H1 (cell line): ENCODE measurements at regions not wholly inside any gene's neighbourhood (a gene's known extent, or its start where the extent isn't known, plus 50 kb on each side); places are given as distances from the start of the nearest gene placed in this dataset.

Experiments
- CTCF ChIA-PET: fragments of 300-600 bp; sonication (Branson Sonifier 250); formaldehyde crosslinking; loops from one replicate; lab custom pipeline; 2021; ENCODE audit not compliant: partially characterized antibody; lab: Charles Lee
- POLR2A ChIA-PET: fragments of 300-600 bp; sonication (Branson Sonifier 250); formaldehyde crosslinking; loops from one replicate; lab custom pipeline; 2021; ENCODE audit warnings: inconsistent platforms; ENCODE audit not compliant: partially characterized antibody; lab: Charles Lee
- DNase-seq, 2 experiments: peaks; one replicate each; pipeline versions ENCODE4 v3.0.0 to v3.0.0-alpha.2; 2010 to 2022; ENCODE audit warnings: low spot score in 2 of 2, low read depth in 1 of 2, mixed read lengths in 1 of 2
- FAIRE-seq: peaks from 2 replicates; lab custom pipeline; 2011; peaks lifted over from hg19 to GRCh38; lab: Jason Lieb, UNC
- H2AFZ ChIP-seq: 2 replicates; pipeline ENCODE4 v1.8.1; 2012; ENCODE audit warnings: low read length, inconsistent platforms
- H2AK5ac ChIP-seq: 2 replicates; pipeline ENCODE4 v1.6.1; 2013; ENCODE audit warnings: low read depth, low read length
- H2BK120ac ChIP-seq: replicated peaks from 2 replicates; pipeline ENCODE3; 2013; ENCODE audit warnings: low read depth, low read length, inconsistent platforms
- H2BK12ac ChIP-seq: 2 replicates; pipeline ENCODE4 v1.6.1; 2013; ENCODE audit warnings: low read depth, low read length
- H2BK15ac ChIP-seq: 2 replicates; pipeline ENCODE4 v1.6.1; 2013; ENCODE audit warnings: low read length
- H2BK20ac ChIP-seq: 2 replicates; pipeline ENCODE4 v1.6.1; 2013; ENCODE audit warnings: low read length
- H2BK5ac ChIP-seq: 2 replicates; pipeline ENCODE4 v1.6.1; 2013; ENCODE audit warnings: low read depth, low read length
- H3K14ac ChIP-seq: 2 replicates; pipeline ENCODE4 v1.6.1; 2013; ENCODE audit warnings: inconsistent platforms; ENCODE audit not compliant: insufficient read length
- H3K18ac ChIP-seq: 2 replicates; pipeline ENCODE4 v1.6.1; 2013; ENCODE audit warnings: low read length; ENCODE audit errors: extremely low read depth
- H3K23ac ChIP-seq: 2 replicates; pipeline ENCODE4 v1.6.1; 2013; ENCODE audit warnings: inconsistent platforms; ENCODE audit not compliant: insufficient read length
- H3K23me2 ChIP-seq: 2 replicates; pipeline ENCODE4 v1.6.1; 2013; ENCODE audit warnings: low read depth, low read length
- H3K27ac ChIP-seq: 2 replicates; pipeline ENCODE4 v1.6.1; 2011; ENCODE audit warnings: low read depth, low read length, inconsistent platforms
- H3K27me3 ChIP-seq, 4 experiments: replicated peaks in 1 of 4; 1 replicate in 1 of 4; 2 replicates in 3 of 4; pipeline versions ENCODE4 v1.6.1 to v1.8.1; 2011 to 2013; ENCODE audit warnings: low read length in 3 of 4, mild to moderate bottlenecking in 3 of 4, inconsistent platforms in 2 of 4, mixed read lengths in 2 of 4, moderate library complexity in 1 of 4; ENCODE audit not compliant: control insufficient read depth in 3 of 4, insufficient read depth in 3 of 4; ENCODE audit errors: extremely low read depth in 1 of 4
- H3K36me3 ChIP-seq, 4 experiments: 2 replicates each; pipeline versions ENCODE4 v1.6.1 to v1.8.1; 2011 to 2013; ENCODE audit warnings: mild to moderate bottlenecking in 4 of 4, low read length in 3 of 4, moderate library complexity in 2 of 4, control low read depth in 1 of 4, inconsistent platforms in 1 of 4; ENCODE audit not compliant: insufficient read depth in 4 of 4, control insufficient read depth in 2 of 4
- H3K4ac ChIP-seq: replicated peaks from 2 replicates; pipeline ENCODE3; 2013; ENCODE audit warnings: low read length, low read depth, mixed read lengths, inconsistent platforms; ENCODE audit not compliant: insufficient read length
- H3K4me1 ChIP-seq, 4 experiments: replicated peaks in 1 of 4; 1 replicate in 1 of 4; 2 replicates in 3 of 4; pipeline versions ENCODE4 v1.6.1 to v1.8.1; 2011 to 2013; ENCODE audit warnings: low read length in 3 of 4, inconsistent platforms in 2 of 4, mixed read lengths in 1 of 4; ENCODE audit not compliant: insufficient read depth in 4 of 4, control insufficient read depth in 3 of 4
- H3K4me2 ChIP-seq, 2 experiments: 2 replicates each; pipeline versions ENCODE4 v1.6.1 to v1.8.1; 2011 to 2013; ENCODE audit warnings: low read depth in 2 of 2, low read length in 2 of 2, control low read depth in 1 of 2, inconsistent platforms in 1 of 2, mild to moderate bottlenecking in 1 of 2; ENCODE audit not compliant: insufficient read depth in 1 of 2
- H3K4me3 ChIP-seq, 4 experiments: fragments of 200-600, 300-600 bp in 1 of 4; sonication (generic), shearing (Covaris generic), sonication (Bioruptor Twin) in 1 of 4; 2 replicates each; pipeline versions ENCODE4 v1.5.1 to v1.8.1; 2011 to 2016; ENCODE audit warnings: low read length in 4 of 4, low read depth in 3 of 4, control low read depth in 2 of 4, inconsistent platforms in 2 of 4, mild to moderate bottlenecking in 2 of 4, mixed read lengths in 1 of 4, moderate library complexity in 1 of 4; ENCODE audit not compliant: insufficient read depth in 2 of 4; ENCODE audit errors: extremely low read depth in 1 of 4
- H3K56ac ChIP-seq: replicated peaks from 2 replicates; pipeline ENCODE3; 2013; ENCODE audit warnings: low read depth, mild to moderate bottlenecking, mixed read lengths, low read length, inconsistent platforms; ENCODE audit not compliant: insufficient read length
- H3K79me1 ChIP-seq: 2 replicates; pipeline ENCODE4 v1.6.1; 2013; ENCODE audit warnings: low read depth, low read length, control low read depth
- H3K79me2 ChIP-seq, 2 experiments: 2 replicates each; pipeline versions ENCODE4 v1.6.1 to v1.8.1; 2012 to 2013; ENCODE audit warnings: low read length in 2 of 2, mild to moderate bottlenecking in 2 of 2, inconsistent platforms in 1 of 2; ENCODE audit not compliant: insufficient read depth in 2 of 2, control insufficient read depth in 1 of 2
- H3K9ac ChIP-seq, 4 experiments: replicated peaks in 1 of 4; 1 replicate in 1 of 4; 2 replicates in 3 of 4; pipeline versions ENCODE4 v1.6.1 to v1.8.1; 2011 to 2013; ENCODE audit warnings: low read depth in 3 of 4, low read length in 3 of 4, control low read depth in 2 of 4, mild to moderate bottlenecking in 2 of 4, moderate library complexity in 2 of 4, inconsistent platforms in 1 of 4; ENCODE audit errors: extremely low read depth in 1 of 4
- H3K9me3 ChIP-seq, 2 experiments: 2 replicates each; pipeline versions ENCODE4 v1.6.1 to v1.8.1; 2012 to 2013; ENCODE audit warnings: mild to moderate bottlenecking in 2 of 2, moderate library complexity in 2 of 2, control low read depth in 1 of 2, inconsistent platforms in 1 of 2, low read depth in 1 of 2, low read length in 1 of 2, mixed read lengths in 1 of 2; ENCODE audit not compliant: insufficient read depth in 2 of 2
- H4K20me1 ChIP-seq, 2 experiments: replicated peaks in 1 of 2; 2 replicates each; pipeline versions ENCODE3 to v1.8.1; 2011 to 2013; ENCODE audit warnings: inconsistent platforms in 2 of 2, low read length in 2 of 2, mild to moderate bottlenecking in 1 of 2; ENCODE audit not compliant: insufficient read depth in 2 of 2, control insufficient read depth in 1 of 2
- H4K5ac ChIP-seq: 2 replicates; pipeline ENCODE4 v1.6.1; 2013; ENCODE audit warnings: low read length, low read depth, mixed read lengths, inconsistent platforms; ENCODE audit not compliant: insufficient read length
- H4K8ac ChIP-seq: 2 replicates; pipeline ENCODE4 v1.8.0; 2013; ENCODE audit warnings: mild to moderate bottlenecking, moderate library complexity, low read length, inconsistent platforms; ENCODE audit not compliant: insufficient read depth; ENCODE audit errors: extremely low read depth
- H4K91ac ChIP-seq: replicated peaks from 2 replicates; pipeline ENCODE3; 2013; ENCODE audit warnings: low read length, mixed read lengths, inconsistent platforms; ENCODE audit not compliant: insufficient read length
- ASH2L ChIP-seq: fragments of 200-600, 300-600 bp; sonication (generic); IDR thresholded peaks from one replicate; pipeline ENCODE4 v1.7.1; 2017; ENCODE audit warnings: low read length
- BRCA1 ChIP-seq: IDR thresholded peaks from 2 replicates; pipeline ENCODE4 v1.6.1; 2012; ENCODE audit warnings: low read depth, low read length, improper control_type of control experiment
- CREB1 ChIP-seq: IDR thresholded peaks from 2 replicates; pipeline ENCODE4 v1.6.1; 2012; ENCODE audit warnings: inconsistent platforms
- GABPA ChIP-seq: IDR thresholded peaks from 2 replicates; pipeline ENCODE4 v1.6.1; 2011; ENCODE audit warnings: mild to moderate bottlenecking, low read length, moderate library complexity, borderline replicate concordance; ENCODE audit not compliant: insufficient read depth
- JUN ChIP-seq: IDR thresholded peaks from 2 replicates; pipeline ENCODE4 v1.6.1; 2011; ENCODE audit warnings: low read depth, mild to moderate bottlenecking, improper control_type of control experiment, low read length
- KDM1A ChIP-seq: fragments of 200-600, 300-600 bp; sonication (generic); IDR thresholded peaks from 2 replicates; pipeline ENCODE4 v1.7.1; 2016; ENCODE audit warnings: mild to moderate bottlenecking, low read length, borderline replicate concordance
- NRF1 ChIP-seq: IDR thresholded peaks from 2 replicates; pipeline ENCODE4 v1.6.1; 2011; ENCODE audit warnings: mild to moderate bottlenecking, low read depth, low read length, improper control_type of control experiment
- POU5F1 ChIP-seq: IDR thresholded peaks from 2 replicates; pipeline ENCODE4 v1.6.1; 2011; ENCODE audit warnings: low read depth, mild to moderate bottlenecking, low read length, moderate library complexity
- RBBP5 ChIP-seq: IDR thresholded peaks from 2 replicates; pipeline ENCODE4 v1.7.1; 2012; ENCODE audit warnings: low read depth, mild to moderate bottlenecking, inconsistent platforms, low read length, moderate library complexity, borderline replicate concordance
- RXRA ChIP-seq: IDR thresholded peaks from 2 replicates; pipeline ENCODE4 v1.6.1; 2011; ENCODE audit warnings: low read depth, mild to moderate bottlenecking, low read length, moderate library complexity; ENCODE audit not compliant: insufficient read depth
- SIX5 ChIP-seq: IDR thresholded peaks from 2 replicates; pipeline ENCODE4 v1.6.1; 2011; ENCODE audit warnings: mild to moderate bottlenecking, low read depth, low read length
- SP2 ChIP-seq: IDR thresholded peaks from 2 replicates; pipeline ENCODE4 v1.6.1; 2012; ENCODE audit warnings: mild to moderate bottlenecking, low read length, inconsistent platforms
- TCF12 ChIP-seq: IDR thresholded peaks from 2 replicates; pipeline ENCODE4 v1.6.1; 2011; ENCODE audit warnings: low read depth, mild to moderate bottlenecking, low read length
- WGBS, 2 experiments: shearing (Covaris generic) in 1 of 2; methylation state at CpG; one replicate each; pipeline versions ENCODE4 v1.1.6 to v1.1.7; 2013 to 2015; ENCODE audit warnings: low lambda C conversion rate in 2 of 2, mixed read lengths in 2 of 2, inconsistent platforms in 1 of 2, low coverage in 1 of 2, missing lambda C conversion rate in 1 of 2; ENCODE audit not compliant: insufficient replicate concordance in 2 of 2, insufficient coverage in 1 of 2, insufficient read length in 1 of 2; ENCODE audit errors: extremely low coverage in 1 of 2, missing lambda C conversion rate in 1 of 2; 5-methylcytosine and 5-hydroxymethylcytosine counted together
- TF ChIP-seq, protein P1 (sequence below): IDR thresholded peaks from 2 replicates; pipeline ENCODE4 v1.6.1; 2011; ENCODE audit warnings: low read length, improper control_type of control experiment

DNA sequence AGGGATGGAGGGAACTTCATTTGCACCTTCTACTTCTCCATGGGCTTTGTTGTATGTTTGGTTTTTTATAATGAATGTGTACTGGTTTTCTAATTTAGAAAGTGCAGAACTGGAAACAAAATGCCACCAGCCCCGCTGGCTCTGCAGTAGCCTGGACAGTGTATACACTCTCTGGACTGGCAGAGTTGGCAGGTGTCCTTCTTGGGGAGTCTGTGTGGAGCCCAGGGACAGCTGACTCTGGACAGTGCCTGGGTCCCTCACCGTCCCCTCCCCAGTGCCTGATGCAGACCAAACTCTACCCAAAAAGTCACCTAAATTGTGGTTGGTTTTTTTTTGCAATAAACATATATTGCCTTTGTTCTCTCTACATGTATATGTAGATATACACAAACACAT is 91.0 kb downstream of the SLC2A10 start:
- Histone ChIP-seq H3K79me2 (no peaks in the 10 kb centered on the region), H3K14ac (no peak overlapping the region), H3K4me1 (no peaks in the 10 kb centered on the region), H2BK12ac (no peak overlapping the region), H3K56ac (no peak overlapping the region), H3K27ac (no peak overlapping the region), H2BK120ac (no peak overlapping the region), H3K9me3 (no peaks in the 10 kb centered on the region)
- TF ChIP-seq JUN (no peak), POU5F1 (no peak), CREB1 (no peak), NRF1 (no peak), BRCA1 (no peak), TCF12 (no peak), RXRA (no peak), RBBP5 (no peak), GABPA (no peak), SIX5 (no peak), KDM1A (no peak), SP2 (no peak), ASH2L (no peak)
- TF ChIP-seq, protein P1, sequence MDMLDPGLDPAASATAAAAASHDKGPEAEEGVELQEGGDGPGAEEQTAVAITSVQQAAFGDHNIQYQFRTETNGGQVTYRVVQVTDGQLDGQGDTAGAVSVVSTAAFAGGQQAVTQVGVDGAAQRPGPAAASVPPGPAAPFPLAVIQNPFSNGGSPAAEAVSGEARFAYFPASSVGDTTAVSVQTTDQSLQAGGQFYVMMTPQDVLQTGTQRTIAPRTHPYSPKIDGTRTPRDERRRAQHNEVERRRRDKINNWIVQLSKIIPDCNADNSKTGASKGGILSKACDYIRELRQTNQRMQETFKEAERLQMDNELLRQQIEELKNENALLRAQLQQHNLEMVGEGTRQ, result no peak
- TF ChIP-seq, all 59 proteins: peak for 0
- Histone ChIP-seq H3K4ac (no peak overlapping the region), H3K18ac (no peak overlapping the region), H4K5ac (no peak overlapping the region), H3K9ac (no peak overlapping the region), H2BK20ac (no peak overlapping the region), H4K20me1 (no peaks in the 10 kb centered on the region), H3K4me2 (no peak overlapping the region), H3K36me3 (no peaks in the 10 kb centered on the region), H2AK5ac (no peak overlapping the region), H2BK5ac (no peak overlapping the region), H3K23me2 (no peaks in the 10 kb centered on the region), H3K27me3 (no peaks in the 10 kb centered on the region), H3K79me1 (no peaks in the 10 kb centered on the region), H2AFZ (no peak overlapping the region), H4K8ac (no peak overlapping the region), H2BK15ac (no peak overlapping the region), H4K91ac (no peak overlapping the region), H3K4me3 (no peak overlapping the region), H3K23ac (no peak overlapping the region)
- 89% methylated on average over 2 of the region's 2 CpGs; no CpG with 5 or more reads in 1 of the 2 experiments for WGBS, 2 experiments
- FAIRE-seq (no peak), DNase-seq (no peak)
- POLR2A ChIA-PET, result no interaction called here
- CTCF ChIA-PET, result interaction anchor here (0.6 to 1.2 kb wide), 4 partner anchors 47 to 226 kb away, joined by 3 to 4 read pairs (median 3); no protein-coding TSS in a partner anchor
